Aorta (tissue), 5 donors: ENCODE measurements at regions not wholly inside any gene's neighbourhood (a gene's known extent, or its start where the extent isn't known, plus 50 kb on each side); places are given as distances from the start of the nearest gene placed in this dataset.

Experiments
- ATAC-seq: fragments of 200-7000 bp; cut with Tn5 transposase; one replicate; pipeline ENCODE4 v1.9.1; 2022; ENCODE audit warnings: moderate library complexity; ENCODE audit not compliant: low FRiP score
- DNase-seq, 2 donors: peaks; one replicate each; pipeline ENCODE4 v3.0.0-alpha.2; 2020
- H3K27ac ChIP-seq, 2 donors: one replicate each; pipeline ENCODE4 v1.5.1; 2013; ENCODE audit warnings: low read length in 2 of 2, mild to moderate bottlenecking in 2 of 2, moderate library complexity in 2 of 2, control low read depth in 1 of 2, inconsistent platforms in 1 of 2, low read depth in 1 of 2
- H3K27me3 ChIP-seq, 2 donors: one replicate each; pipeline ENCODE4 v1.6.1; 2013; ENCODE audit warnings: control low read depth in 1 of 2, low read length in 1 of 2, mild to moderate bottlenecking in 1 of 2, moderate library complexity in 1 of 2; ENCODE audit not compliant: insufficient read depth in 2 of 2, control insufficient read depth in 1 of 2
- H3K36me3 ChIP-seq, 2 donors: one replicate each; pipeline ENCODE4 v1.6.1; 2013; ENCODE audit warnings: control low read depth in 1 of 2, low read length in 1 of 2, mild to moderate bottlenecking in 1 of 2; ENCODE audit not compliant: insufficient read depth in 2 of 2, control insufficient read depth in 1 of 2
- H3K4me1 ChIP-seq, 2 donors: one replicate each; pipeline ENCODE4 v1.6.1; 2013; ENCODE audit warnings: low read length in 2 of 2, control low read depth in 1 of 2, mild to moderate bottlenecking in 1 of 2, moderate library complexity in 1 of 2; ENCODE audit not compliant: insufficient read depth in 2 of 2, control insufficient read depth in 1 of 2
- H3K4me3 ChIP-seq, 2 donors: one replicate each; pipeline ENCODE4 v1.5.1; 2013; ENCODE audit warnings: low read length in 2 of 2, control low read depth in 1 of 2, mild to moderate bottlenecking in 1 of 2
- H3K9me3 ChIP-seq: one replicate; pipeline ENCODE4 v1.6.1; 2013; ENCODE audit warnings: mild to moderate bottlenecking, low read length; ENCODE audit not compliant: control insufficient read depth
- WGBS, 2 donors: extraction: QIAGEN DNeasy Blood & Tissue Kit; methylation state at CpG; one replicate each; pipeline ENCODE4 v1.1.7; 2013; 5-methylcytosine and 5-hydroxymethylcytosine counted together
- intact Hi-C, 2 donors: fragments of 100-400 bp; cut with DNase I; formaldehyde crosslinking; loops; one replicate each; pipeline versions ENCODE4 v1.14.2 to v1.15.0; 2022
- donor health status: healthy with polysubstance abuse.
- donor health status: Bipolar disorder and iron deficiency.
- donor health status: DM: no; HTN: no; CAD: no.
- donor health status: DM: no; HTN: no; CAD: no.
- donor health status: DM: yes; HTN: yes; CAD: no.

DNA sequence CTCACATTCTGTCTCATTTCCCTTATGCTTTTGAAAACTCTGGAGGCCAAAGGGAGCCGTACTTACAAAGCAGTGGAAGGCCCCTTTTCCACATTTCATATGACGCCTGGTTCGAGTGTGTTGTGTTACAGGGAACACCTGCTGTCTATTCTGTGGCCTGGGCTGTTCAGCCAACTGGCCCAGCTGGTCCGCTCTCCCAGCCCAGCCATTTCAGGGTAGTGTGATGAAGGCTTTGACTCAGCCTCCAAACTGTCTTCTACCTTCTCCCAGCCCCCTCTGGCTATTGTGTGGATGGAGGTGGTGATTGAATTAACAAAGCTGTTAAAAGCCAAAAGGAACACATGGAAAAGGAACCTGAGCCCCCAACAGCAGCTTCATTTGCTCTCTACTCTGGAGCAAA lies 233.8 kb downstream of the ICOS start:
- H3K9me3 ChIP-seq, result peaks cover 2% of the 10 kb centered on the region

DNA sequence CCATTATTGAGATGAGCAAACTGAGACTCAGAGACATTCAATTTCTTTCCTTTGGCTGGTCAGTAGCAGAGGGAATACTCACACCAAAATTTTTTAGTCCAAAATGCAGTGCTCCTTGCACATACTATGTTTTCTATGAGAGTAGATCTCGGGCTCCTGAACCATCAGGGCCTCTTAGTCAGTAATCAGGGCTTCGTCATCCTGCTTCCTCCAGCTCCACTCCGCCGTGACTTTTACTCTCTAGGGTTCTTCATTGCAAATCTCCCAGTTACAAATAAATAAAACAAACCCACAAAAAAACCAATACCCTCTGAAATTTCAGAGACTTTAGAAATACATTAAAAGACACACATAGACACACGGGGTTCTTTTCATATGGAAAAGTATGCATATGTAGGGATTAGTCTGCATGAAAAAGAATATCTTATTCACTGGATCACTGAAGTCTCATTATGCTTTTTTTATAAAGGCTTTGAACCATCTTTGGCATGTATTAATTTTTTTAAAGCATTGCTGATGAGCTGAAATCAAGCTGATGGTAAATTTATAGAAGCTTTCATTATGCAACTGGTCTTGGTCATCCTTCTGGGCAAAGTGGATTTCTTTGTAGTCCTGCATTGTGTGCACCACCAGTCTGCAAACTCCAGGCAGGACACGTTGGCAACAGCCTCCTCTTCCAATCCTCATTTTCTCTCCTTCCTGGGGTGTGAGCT lies 235.0 kb downstream of the ICOS start:
- H3K4me1 ChIP-seq, result no peaks in the 10 kb centered on the region
- no peaks in the 10 kb centered on the region for H3K27me3 ChIP-seq
- WGBS, 2 donors, result 88 to 92% methylated on average over 6 of the region's 6 CpGs
- no peak overlapping the region for H3K27ac ChIP-seq
- no peak for DNase-seq
- intact Hi-C loops, result no loop called here
- peaks cover 2% of the 10 kb centered on the region for H3K9me3 ChIP-seq
- H3K4me3 ChIP-seq, result no peak overlapping the region
- H3K36me3 ChIP-seq, result no peaks in the 10 kb centered on the region
- no peak for ATAC-seq

More for the DNA sequence above, 233.8 kb downstream of the ICOS start:
- DNase-seq, result no peak
- H3K4me3 ChIP-seq, result no peak overlapping the region
- 95 to 96% methylated on average over 4 of the region's 4 CpGs for WGBS, 2 donors
- H3K4me1 ChIP-seq, result no peaks in the 10 kb centered on the region
- ATAC-seq, result no peak
- no peaks in the 10 kb centered on the region for H3K27me3 ChIP-seq
- intact Hi-C loops, result no loop called here
- H3K27ac ChIP-seq, result no peak overlapping the region
- no peaks in the 10 kb centered on the region for H3K36me3 ChIP-seq

- ATAC-seq (no peak), DNase-seq (no peak)
- 69 to 79% methylated on average over 7 of the region's 7 CpGs for WGBS, 2 donors
- intact Hi-C loops, result no loop called here
- no peak overlapping the region for H3K4me3 ChIP-seq
- H3K36me3 ChIP-seq, result no peaks in the 10 kb centered on the region
- peaks cover 2% of the 10 kb centered on the region for H3K9me3 ChIP-seq
- H3K27me3 ChIP-seq, result no peaks in the 10 kb centered on the region
- no peak overlapping the region for H3K27ac ChIP-seq
- H3K4me1 ChIP-seq, result no peaks in the 10 kb centered on the region
Measured at GRCh38 chr2:204172145-204172600, 235.6 kb downstream of the ICOS start.

GRCh38 chr2:204174034-204174433 lies 237.5 kb downstream of the ICOS start:
- H3K27me3 ChIP-seq, result no peaks in the 10 kb centered on the region
- H3K27ac ChIP-seq, result no peak overlapping the region
- peaks cover 2% of the 10 kb centered on the region for H3K9me3 ChIP-seq
- intact Hi-C loops, result no loop called here
- no peak for DNase-seq
- WGBS, 2 donors, result 13 to 15% methylated on average over 2 of the region's 2 CpGs
- H3K4me3 ChIP-seq, result no peak overlapping the region
- no peak for ATAC-seq
- no peaks in the 10 kb centered on the region for H3K36me3 ChIP-seq
- H3K4me1 ChIP-seq, result no peaks in the 10 kb centered on the region

DNA sequence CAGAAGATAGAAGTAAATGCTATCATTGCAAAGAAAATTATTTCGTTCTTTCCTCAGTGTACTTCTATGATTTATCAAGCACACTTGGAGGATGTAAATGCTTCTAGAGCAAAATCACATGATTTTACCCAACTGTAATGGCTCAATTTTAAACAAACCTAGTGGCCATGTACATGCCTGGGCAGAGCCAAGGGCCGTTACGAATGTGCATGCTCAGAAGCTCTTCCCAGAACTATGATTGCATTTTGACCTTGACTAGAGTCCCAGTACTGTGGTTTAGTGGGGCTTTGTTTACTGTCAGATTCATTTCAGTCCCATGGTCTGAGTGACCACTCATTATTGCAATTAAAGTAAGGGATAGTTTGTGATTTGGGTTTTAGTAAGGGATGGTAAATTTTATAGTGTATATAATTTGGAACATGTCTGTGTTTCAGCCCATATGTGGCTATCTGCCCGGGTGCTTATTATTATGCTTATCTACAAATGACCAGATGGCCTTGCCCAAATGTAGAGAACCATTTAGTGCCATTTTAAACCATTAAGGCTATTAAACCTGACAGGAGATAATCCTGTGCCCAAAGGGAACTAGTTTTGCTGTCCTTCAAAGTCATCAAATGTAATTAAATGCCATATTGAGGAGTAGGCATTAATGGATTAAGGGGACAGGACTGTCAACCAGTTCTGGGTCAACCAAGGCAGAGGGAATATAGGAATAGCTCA lies 239.1 kb downstream of the ICOS start:
- H3K27ac ChIP-seq, result no peak overlapping the region
- H3K36me3 ChIP-seq, result no peaks in the 10 kb centered on the region
- no peaks in the 10 kb centered on the region for H3K4me1 ChIP-seq
- no peak for ATAC-seq
- no peaks in the 10 kb centered on the region for H3K9me3 ChIP-seq
- WGBS, 2 donors, result 83 to 84% methylated on average over 4 of the region's 4 CpGs
- intact Hi-C loops, result no loop called here
- H3K27me3 ChIP-seq, result no peaks in the 10 kb centered on the region
- no peak for DNase-seq
- no peak overlapping the region for H3K4me3 ChIP-seq

DNA sequence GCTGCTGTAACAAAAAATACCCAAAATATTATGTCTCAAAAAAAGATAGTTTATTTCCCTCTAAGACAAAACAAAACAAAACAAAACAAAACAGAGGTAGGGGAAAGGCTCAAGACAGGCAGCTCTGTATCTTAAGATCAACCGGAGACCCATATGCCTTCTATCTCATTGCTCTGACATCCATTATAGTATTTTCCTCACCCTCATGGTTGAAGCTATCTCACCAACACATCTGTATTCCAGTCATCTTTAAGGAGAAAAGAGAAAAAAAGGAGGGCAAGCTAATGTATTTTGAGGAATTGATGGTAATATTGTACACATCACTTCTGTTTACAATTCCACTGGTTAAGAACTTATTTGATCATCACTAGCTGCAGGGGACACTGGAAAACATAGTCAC lies 239.7 kb downstream of the ICOS start:
- DNase-seq, result no peak
- no peak overlapping the region for H3K4me3 ChIP-seq
- no peaks in the 10 kb centered on the region for H3K27me3 ChIP-seq
- ATAC-seq, result no peak
- H3K27ac ChIP-seq, result no peak overlapping the region
- H3K36me3 ChIP-seq, result no peaks in the 10 kb centered on the region
- WGBS, 2 donors, result 59 to 97% methylated on average over 1 of the region's 1 CpG
- intact Hi-C loops, result no loop called here
- no peaks in the 10 kb centered on the region for H3K4me1 ChIP-seq
- no peaks in the 10 kb centered on the region for H3K9me3 ChIP-seq

DNA sequence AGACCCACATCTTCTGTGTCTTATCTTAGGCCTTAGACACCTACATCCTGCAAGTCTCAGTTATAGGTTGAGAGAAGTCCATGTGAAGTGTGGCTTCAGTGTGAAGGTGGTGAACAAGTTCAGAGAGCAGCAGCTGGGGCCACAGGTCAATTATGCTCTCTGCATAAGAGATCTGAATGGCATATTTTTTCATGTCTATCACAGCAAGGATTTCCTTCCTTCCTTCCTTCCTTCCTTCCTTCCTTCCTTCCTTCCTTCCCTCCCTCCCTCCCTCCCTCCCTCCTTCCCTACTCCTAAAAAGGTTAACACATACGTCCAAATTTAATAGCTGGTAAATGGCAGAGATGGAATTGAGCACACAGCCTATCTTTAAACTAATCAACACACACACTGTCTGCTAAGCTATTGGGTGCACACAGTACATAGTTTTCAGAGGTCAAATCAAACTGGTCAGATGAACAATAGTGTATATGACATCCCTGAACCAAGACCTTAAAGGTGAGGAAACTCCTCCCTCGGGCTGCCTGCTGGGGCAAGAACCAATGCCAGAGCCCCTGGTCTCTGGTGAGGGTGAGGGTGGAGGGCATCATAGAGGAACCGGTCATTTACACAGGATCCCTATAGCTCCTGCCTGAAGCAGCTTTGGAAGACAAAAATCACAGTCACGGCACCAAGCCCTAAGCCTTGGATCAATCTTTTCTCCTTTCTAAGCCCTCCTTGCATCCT lies 240.9 kb downstream of the ICOS start:
- DNase-seq (no peak), ATAC-seq (no peak)
- H3K9me3 ChIP-seq, result no peaks in the 10 kb centered on the region
- no peak overlapping the region for H3K27ac ChIP-seq
- H3K4me3 ChIP-seq, result no peak overlapping the region
- H3K4me1 ChIP-seq, result no peaks in the 10 kb centered on the region
- H3K36me3 ChIP-seq, result no peaks in the 10 kb centered on the region
- no peaks in the 10 kb centered on the region for H3K27me3 ChIP-seq
- intact Hi-C loops, result no loop called here
- 86 to 90% methylated on average over 4 of the region's 4 CpGs for WGBS, 2 donors

- ATAC-seq, result no peak
Measured at GRCh38 chr2:204177977-204178522, 241.5 kb downstream of the ICOS start.

More at GRCh38 chr2:204177977-204178522, 241.5 kb downstream of the ICOS start:
- Histone ChIP-seq H3K4me1 (no peaks in the 10 kb centered on the region), H3K4me3 (no peak overlapping the region), H3K27ac (no peak overlapping the region), H3K9me3 (no peaks in the 10 kb centered on the region), H3K27me3 (no peaks in the 10 kb centered on the region), H3K36me3 (no peaks in the 10 kb centered on the region)
- 53% methylated on average over 3 of the region's 3 CpGs for WGBS, 2 donors
- DNase-seq, result peak; percentile 55 to 74
- intact Hi-C loops, result no loop called here
